H9 (cell line): ENCODE measurements at regions not wholly inside any gene's neighbourhood (a gene's known extent, or its start where the extent isn't known, plus 50 kb on each side); places are given as distances from the start of the nearest gene placed in this dataset.

Experiments used
- DNase-seq: peaks from one replicate; pipeline ENCODE4 v3.0.0-alpha.2; 2017
- H2AFZ ChIP-seq: one replicate; pipeline ENCODE4 v1.6.1; 2013; ENCODE audit warnings: mild to moderate bottlenecking, low read length, control low read depth, moderate library complexity
- H2AK5ac ChIP-seq: 2 replicates; pipeline ENCODE4 v1.6.1; 2013; ENCODE audit warnings: low read length, control low read depth, mixed read lengths; ENCODE audit not compliant: insufficient read length
- H2BK120ac ChIP-seq: one replicate; pipeline ENCODE4 v1.6.1; 2013; ENCODE audit warnings: low read depth, mild to moderate bottlenecking, low read length, control low read depth, inconsistent platforms; ENCODE audit not compliant: poor library complexity, severe bottlenecking
- H2BK12ac ChIP-seq: 2 replicates; pipeline ENCODE4 v1.6.1; 2013; ENCODE audit warnings: low read length, control low read depth, mixed read lengths, low read depth; ENCODE audit not compliant: insufficient read length
- H2BK15ac ChIP-seq: 2 replicates; pipeline ENCODE4 v1.6.1; 2013; ENCODE audit warnings: low read depth, low read length, control low read depth
- H2BK20ac ChIP-seq: one replicate; pipeline ENCODE4 v1.6.1; 2013; ENCODE audit warnings: low read depth, mild to moderate bottlenecking, low read length, control low read depth, inconsistent platforms; ENCODE audit not compliant: poor library complexity, severe bottlenecking
- H2BK5ac ChIP-seq: 2 replicates; pipeline ENCODE4 v1.6.1; 2013; ENCODE audit warnings: low read length, control low read depth, mixed read lengths; ENCODE audit not compliant: insufficient read length
- H3K14ac ChIP-seq: 2 replicates; pipeline ENCODE4 v1.6.1; 2013; ENCODE audit warnings: low read length, control low read depth; ENCODE audit not compliant: insufficient read depth
- H3K18ac ChIP-seq: 2 replicates; pipeline ENCODE4 v1.6.1; 2013; ENCODE audit warnings: low read depth, mild to moderate bottlenecking, mixed read lengths, low read length, control low read depth; ENCODE audit not compliant: insufficient read length
- H3K23ac ChIP-seq: 2 replicates; pipeline ENCODE4 v1.6.1; 2013; ENCODE audit warnings: low read length, control low read depth, mixed read lengths, low read depth; ENCODE audit not compliant: insufficient read length
- H3K23me2 ChIP-seq: 2 replicates; pipeline ENCODE4 v1.6.1; 2013; ENCODE audit warnings: low read depth, mild to moderate bottlenecking, mixed read lengths, low read length, control low read depth; ENCODE audit not compliant: insufficient read length, poor library complexity, severe bottlenecking
- H3K27ac ChIP-seq: 2 replicates; pipeline ENCODE4 v1.5.1; 2013; ENCODE audit warnings: low read length, control low read depth, mixed read lengths, low read depth; ENCODE audit not compliant: insufficient read length
- H3K27me3 ChIP-seq: 2 replicates; pipeline ENCODE4 v1.6.1; 2013; ENCODE audit warnings: low read length, control low read depth, inconsistent platforms; ENCODE audit not compliant: insufficient read depth
- H3K4ac ChIP-seq: 2 replicates; pipeline ENCODE4 v1.6.1; 2013; ENCODE audit warnings: low read depth, mild to moderate bottlenecking, control low read depth, inconsistent platforms, low read length, moderate library complexity
- H3K4me1 ChIP-seq: 2 replicates; pipeline ENCODE4 v1.6.1; 2013; ENCODE audit warnings: low read length, control low read depth, inconsistent platforms; ENCODE audit not compliant: insufficient read depth
- H3K4me2 ChIP-seq: 2 replicates; pipeline ENCODE4 v1.6.1; 2013; ENCODE audit warnings: low read length, control low read depth, mixed read lengths; ENCODE audit not compliant: insufficient read length, insufficient read depth
- H3K56ac ChIP-seq: 2 replicates; pipeline ENCODE4 v1.6.1; 2013; ENCODE audit warnings: low read depth, mild to moderate bottlenecking, mixed read lengths, low read length, control low read depth; ENCODE audit not compliant: insufficient read length
- H3K79me1 ChIP-seq: 2 replicates; pipeline ENCODE4 v1.6.1; 2013; ENCODE audit warnings: low read depth, mild to moderate bottlenecking, moderate library complexity, low read length, control low read depth, inconsistent platforms; ENCODE audit not compliant: insufficient read depth, poor library complexity, severe bottlenecking
- H3K79me2 ChIP-seq: 2 replicates; pipeline ENCODE4 v1.6.1; 2013; ENCODE audit warnings: low read length, control low read depth, inconsistent platforms; ENCODE audit not compliant: insufficient read depth
- H3K9ac ChIP-seq: 2 replicates; pipeline ENCODE4 v1.6.1; 2013; ENCODE audit warnings: low read length, control low read depth, mixed read lengths; ENCODE audit not compliant: insufficient read length; ENCODE audit errors: extremely low read depth
- H3K9me3 ChIP-seq: one replicate; pipeline ENCODE4 v1.6.1; 2013; ENCODE audit warnings: low read depth, low read length, inconsistent platforms; ENCODE audit not compliant: control insufficient read depth
- H3T11ph ChIP-seq: one replicate; pipeline ENCODE4 v1.6.1; 2013; ENCODE audit warnings: mild to moderate bottlenecking, low read length, control low read depth, inconsistent platforms
- H4K20me1 ChIP-seq: one replicate; pipeline ENCODE4 v1.6.1; 2013; ENCODE audit not compliant: control insufficient read depth, insufficient read length, insufficient read depth
- H4K5ac ChIP-seq: 2 replicates; pipeline ENCODE4 v1.6.1; 2013; ENCODE audit warnings: low read depth, mild to moderate bottlenecking, mixed read lengths, low read length, control low read depth; ENCODE audit not compliant: insufficient read length
- H4K8ac ChIP-seq: replicated peaks from 2 replicates; pipeline ENCODE4 v1.6.1; 2013; ENCODE audit warnings: low read length, control low read depth, mixed read lengths, low read depth; ENCODE audit not compliant: insufficient read length
- H4K91ac ChIP-seq: 2 replicates; pipeline ENCODE4 v1.6.1; 2013; ENCODE audit warnings: low read depth, mild to moderate bottlenecking, moderate library complexity, mixed read lengths, low read length, control low read depth; ENCODE audit not compliant: insufficient read length
- H3K27ac Mint-ChIP-seq, 3 experiments: 2 replicates in 2 of 3; 3 replicates in 1 of 3; pipeline ENCODE4 v1.8.0; 2020 to 2021; ENCODE audit warnings: mixed read lengths in 3 of 3, mild to moderate bottlenecking in 1 of 3, moderate library complexity in 1 of 3
- H3K27me3 Mint-ChIP-seq: 2 replicates; pipeline ENCODE4 v1.8.0; 2021; ENCODE audit warnings: low read depth, mild to moderate bottlenecking, moderate library complexity, mixed read lengths
- H3K36me3 Mint-ChIP-seq, 3 experiments: 2 replicates in 2 of 3; 3 replicates in 1 of 3; pipeline ENCODE4 v1.8.0; 2020 to 2021; ENCODE audit warnings: low read depth in 3 of 3, mixed read lengths in 3 of 3; ENCODE audit not compliant: insufficient read depth in 1 of 3
- H3K4me1 Mint-ChIP-seq, 2 experiments: 2 replicates each; pipeline ENCODE4 v1.8.0; 2020; ENCODE audit warnings: mixed read lengths in 2 of 2
- H3K4me3 Mint-ChIP-seq, 2 experiments: 2 replicates in 1 of 2; 3 replicates in 1 of 2; pipeline ENCODE4 v1.8.0; 2020 to 2021; ENCODE audit warnings: mild to moderate bottlenecking in 2 of 2, mixed read lengths in 2 of 2, moderate library complexity in 1 of 2
- H3K9me3 Mint-ChIP-seq, 2 experiments: 2 replicates in 1 of 2; 3 replicates in 1 of 2; pipeline ENCODE4 v1.8.0; 2020; ENCODE audit warnings: mild to moderate bottlenecking in 2 of 2, mixed read lengths in 2 of 2, moderate library complexity in 1 of 2
- CTCF ChIP-seq: fragments of 200-600 bp; sonication (generic); conservative IDR thresholded peaks from 3 replicates; pipeline ENCODE4 v1.8.0; 2021; ENCODE audit warnings: antibody characterized with exemption, mild to moderate bottlenecking
- WGBS: extraction: QIAGEN DNeasy Blood & Tissue Kit; methylation state at CpG from one replicate; pipeline ENCODE4 v1.1.7; 2013; ENCODE audit warnings: missing lambda C conversion rate, low lambda C conversion rate, mixed read lengths; ENCODE audit not compliant: insufficient read length; ENCODE audit errors: extremely low coverage; 5-methylcytosine and 5-hydroxymethylcytosine counted together

DNA sequence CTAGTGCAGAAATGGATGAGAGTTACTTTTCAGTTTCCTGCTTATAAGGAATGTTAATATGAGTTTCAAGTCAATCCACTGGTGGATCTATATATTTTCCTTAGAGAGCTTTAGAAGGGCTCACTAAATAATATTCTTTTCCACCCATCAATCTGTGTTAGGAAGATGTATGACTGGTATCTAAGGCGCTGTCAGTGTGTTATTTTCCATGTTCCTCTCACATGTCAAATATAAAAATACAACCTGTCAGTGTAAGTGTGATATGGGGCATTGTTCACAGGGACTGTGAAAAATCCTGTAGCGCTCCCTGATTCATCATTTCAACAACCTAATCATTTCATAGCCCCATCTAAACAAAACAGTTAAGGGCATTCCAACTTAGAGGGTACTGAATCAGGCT is 203.1 kb downstream of the TMEM26 start:
- Mint-ChIP-seq H3K4me1 (no peaks in the 10 kb centered on the region), H3K27ac (no peak overlapping the region), H3K4me3 (no peak overlapping the region), H3K9me3 (peaks cover 7 to 13% of the 10 kb centered on the region in 2 experiments; a peak in 4 of 5 replicates), H3K36me3 (0 out of 7 replicates have a peak, but pooled peaks cover 0 to 6% (median 0%) of the 10 kb centered on the region in 3 experiments), H3K27me3 (peaks cover 2% of the 10 kb centered on the region)
- H4K5ac ChIP-seq: no peak overlapping the region
- no peak overlapping the region for H2BK12ac ChIP-seq
- H3K4me2 ChIP-seq: no peak overlapping the region
- no peak overlapping the region for H3K18ac ChIP-seq
- H2BK15ac ChIP-seq: no peak overlapping the region
- no peak for TF ChIP-seq CTCF
- H3K4ac ChIP-seq: no peak overlapping the region
- no peak overlapping the region for H4K91ac ChIP-seq
- no peaks in the 10 kb centered on the region for H3K79me1 ChIP-seq
- no peaks in the 10 kb centered on the region for H3K27me3 ChIP-seq
- no CpG with 5 or more reads among the region's 2 CpGs for WGBS
- H3K9me3 ChIP-seq: no peaks in the 10 kb centered on the region
- H3K23ac ChIP-seq: no peak overlapping the region
- no peak overlapping the region for H2AFZ ChIP-seq
- no peaks in the 10 kb centered on the region for H4K20me1 ChIP-seq
- H4K8ac ChIP-seq: no peak overlapping the region
- no peaks in the 10 kb centered on the region for H3K4me1 ChIP-seq
- H3T11ph ChIP-seq: no peak overlapping the region
- no peak overlapping the region for H2BK120ac ChIP-seq
- H3K14ac ChIP-seq: no peak overlapping the region
- H3K27ac ChIP-seq: no peak overlapping the region
- H3K9ac ChIP-seq: no peak overlapping the region
- no peaks in the 10 kb centered on the region for H3K23me2 ChIP-seq
- H2BK20ac ChIP-seq: no peak overlapping the region
- H2BK5ac ChIP-seq: no peak overlapping the region
- DNase-seq: no peak
- no peaks in the 10 kb centered on the region for H3K79me2 ChIP-seq
- H3K56ac ChIP-seq: no peak overlapping the region
- no peak overlapping the region for H2AK5ac ChIP-seq
